DMS79 treated with DMSO at 0.1 percent for 48 hours (cell line): ENCODE measurements at regions not wholly inside any gene's neighbourhood (a gene's known extent, or its start where the extent isn't known, plus 50 kb on each side); places are given as distances from the start of the nearest gene placed in this dataset.

Experiments
- DNase-seq: peaks from one replicate; lab custom pipeline; 2025; lab: John Stamatoyannopoulos, UW

- no peak for DNase-seq
Observed at GRCh38 chr15:99508852-99509251, 56.9 kb upstream of the MEF2A start.

DNA sequence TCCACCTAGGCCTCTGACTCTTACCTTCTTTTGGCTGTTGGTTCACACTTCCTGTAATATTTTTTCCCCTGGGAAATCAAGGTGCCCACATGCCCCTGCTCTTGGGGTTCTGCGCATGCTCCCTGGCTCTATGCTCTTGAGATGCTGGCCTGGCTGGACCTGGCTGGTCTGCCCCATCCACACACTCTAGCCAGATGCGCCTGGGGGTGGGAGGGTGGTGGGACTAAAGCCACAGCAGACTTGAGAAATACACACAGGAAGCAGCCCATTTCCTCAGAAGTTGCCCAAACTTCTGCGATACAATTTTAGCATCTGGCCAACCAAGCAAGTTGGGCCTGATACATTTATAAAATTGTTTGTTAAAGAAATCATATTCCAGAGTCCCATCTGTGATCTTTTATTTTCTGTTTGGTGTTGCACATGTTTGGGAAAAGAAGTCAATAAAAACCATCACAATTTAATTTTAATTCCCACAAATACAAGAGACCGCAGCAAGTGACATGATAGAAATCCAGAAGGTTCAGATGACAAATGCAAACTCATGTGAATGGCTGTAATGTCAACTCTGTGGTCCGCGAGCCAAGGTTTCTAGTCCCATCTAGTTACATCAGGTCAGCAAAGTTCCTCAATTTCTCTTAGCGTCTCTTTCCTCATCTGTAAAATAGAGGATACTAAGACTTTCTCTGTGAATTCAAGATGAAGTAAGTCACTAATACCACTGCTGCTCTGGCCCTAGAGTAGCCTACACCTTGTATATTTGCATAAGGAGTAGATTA is 55.9 kb upstream of the MEF2A start:
- DNase-seq, result no peak

- DNase-seq, result no peak
Observed at GRCh38 chr15:99511531-99511865, 54.3 kb upstream of the MEF2A start.

DNA sequence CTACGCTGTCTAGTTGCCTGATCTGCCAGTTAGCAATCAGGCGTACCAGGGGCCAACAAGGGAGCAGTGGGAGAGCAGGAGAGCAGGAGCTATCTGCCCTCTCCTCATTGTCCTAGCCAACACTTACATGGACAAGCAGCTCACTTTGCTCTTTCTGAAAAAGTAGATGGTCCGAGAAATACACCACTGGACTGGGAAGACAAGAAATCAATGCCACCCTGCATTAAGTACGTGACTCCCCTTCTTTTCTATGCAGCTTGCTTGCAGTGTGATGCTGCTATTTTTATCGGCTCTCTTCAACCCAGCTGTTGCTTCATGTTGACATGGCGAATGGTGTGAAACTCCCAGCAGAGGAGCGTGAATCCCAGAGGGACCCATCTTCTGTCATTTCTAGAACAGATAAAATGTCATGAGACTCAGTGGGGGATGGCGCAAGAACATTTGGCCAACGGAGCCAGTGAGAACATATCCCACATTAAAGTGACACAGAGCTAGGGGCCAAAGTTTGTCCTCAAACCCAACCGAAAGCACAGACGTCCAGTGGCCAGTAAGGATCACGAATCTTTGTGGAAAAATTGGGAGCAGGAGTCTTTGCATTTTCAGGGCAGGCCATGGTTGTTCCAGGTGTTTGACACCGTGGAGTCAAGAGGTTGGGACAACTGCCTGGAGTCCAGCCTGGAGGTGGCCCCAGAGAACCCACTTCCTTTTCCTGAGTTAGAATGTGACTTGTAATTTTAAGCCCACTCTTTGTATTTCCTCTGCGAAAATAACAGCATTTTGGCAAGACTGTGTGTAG is 53.7 kb upstream of the MEF2A start:
- DNase-seq, result no peak

DNA sequence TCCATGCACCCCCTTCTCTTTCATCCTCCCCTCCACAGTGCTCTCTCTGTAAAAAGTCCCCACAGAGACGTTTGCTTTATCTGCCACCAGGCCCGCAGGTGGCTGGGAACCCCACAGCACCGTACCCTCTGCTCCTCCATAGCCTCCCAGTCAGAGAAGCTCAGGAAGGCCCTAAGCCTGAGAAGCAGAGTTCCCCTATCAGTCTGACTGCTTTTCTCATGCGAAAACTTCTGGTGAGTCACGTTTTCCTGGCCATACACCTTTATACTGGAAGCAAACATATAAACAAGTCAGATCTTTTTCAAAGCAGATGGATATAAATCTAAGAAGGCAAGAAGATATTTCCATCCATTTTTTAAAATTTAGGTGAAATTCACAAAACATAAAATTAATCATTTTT is 51.5 kb upstream of the MEF2A start:
- no peak for DNase-seq
